HG03521 (cell line): ENCODE measurements at regions not wholly inside any gene's neighbourhood (a gene's known extent, or its start where the extent isn't known, plus 50 kb on each side); places are given as distances from the start of the nearest gene placed in this dataset.

ENCODE experiments used
- ATAC-seq: cut with Tn5 transposase; IDR thresholded peaks from one replicate; pipeline ENCODE4 v1.9.1; 2021; ENCODE audit warnings: mild to moderate bottlenecking, moderate library complexity; ENCODE audit not compliant: unreplicated experiment

DNA sequence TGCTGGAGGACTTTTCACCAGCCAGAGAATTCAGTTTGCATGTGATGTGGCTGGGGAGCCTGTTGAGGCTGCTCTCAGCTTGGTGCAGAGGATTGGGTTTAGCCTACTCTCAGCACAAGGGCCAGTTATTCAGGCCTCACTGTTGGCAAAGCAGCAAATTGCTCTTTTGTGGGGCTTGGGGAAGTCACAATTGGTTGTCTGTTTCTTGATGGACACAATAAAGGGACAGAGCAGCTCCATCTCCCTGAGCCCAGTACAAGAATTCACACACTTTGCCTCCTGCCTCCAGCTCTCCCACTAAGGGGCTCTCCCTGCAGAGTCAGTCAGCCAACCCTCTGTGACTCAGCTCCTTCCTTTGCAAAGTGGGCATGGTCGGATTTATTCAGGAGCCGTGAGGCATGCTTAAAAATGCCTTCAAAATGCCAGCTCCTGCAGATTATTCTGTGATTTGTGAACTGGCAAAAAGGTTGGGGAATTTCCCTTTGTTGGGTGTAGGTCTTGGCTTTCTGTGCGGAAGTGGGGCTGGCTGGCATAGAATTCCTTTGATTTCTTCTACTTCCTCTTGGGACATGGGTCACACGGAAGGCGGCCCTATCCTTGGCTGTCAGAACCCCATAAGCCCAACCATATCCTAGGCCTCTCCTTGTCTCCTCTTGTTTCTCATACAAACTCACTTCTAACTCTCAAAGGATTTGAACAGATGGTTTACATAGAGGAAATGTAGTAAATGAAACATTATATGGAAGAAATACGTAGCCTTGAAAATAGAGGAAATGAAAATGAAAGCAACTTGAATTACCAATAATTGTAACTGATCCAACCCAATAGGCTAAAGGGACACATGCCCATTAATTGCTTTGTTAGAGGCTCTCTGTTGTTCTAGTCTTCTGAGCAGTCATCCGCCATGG, 118.7 kb upstream of the CD180 start:
- no peak for ATAC-seq

DNA sequence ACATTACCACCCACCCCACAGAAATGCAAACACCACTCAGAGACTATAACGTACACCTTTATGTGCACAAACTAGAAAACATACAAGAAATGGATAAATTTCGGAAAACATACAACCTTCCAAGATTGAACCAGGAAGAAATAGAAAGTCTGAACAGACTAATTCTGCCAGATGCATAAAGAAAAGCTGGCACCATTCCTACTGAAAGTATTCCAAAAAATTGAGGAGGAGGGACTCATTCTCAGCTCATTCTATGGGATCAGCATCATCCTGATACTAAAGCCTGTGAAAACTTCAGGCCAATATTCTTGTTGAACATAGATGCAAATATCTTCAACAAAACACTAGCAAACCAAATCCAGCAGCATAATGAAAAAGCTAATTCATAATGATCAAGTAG, 115.1 kb upstream of the CD180 start:
- no peak for ATAC-seq

DNA sequence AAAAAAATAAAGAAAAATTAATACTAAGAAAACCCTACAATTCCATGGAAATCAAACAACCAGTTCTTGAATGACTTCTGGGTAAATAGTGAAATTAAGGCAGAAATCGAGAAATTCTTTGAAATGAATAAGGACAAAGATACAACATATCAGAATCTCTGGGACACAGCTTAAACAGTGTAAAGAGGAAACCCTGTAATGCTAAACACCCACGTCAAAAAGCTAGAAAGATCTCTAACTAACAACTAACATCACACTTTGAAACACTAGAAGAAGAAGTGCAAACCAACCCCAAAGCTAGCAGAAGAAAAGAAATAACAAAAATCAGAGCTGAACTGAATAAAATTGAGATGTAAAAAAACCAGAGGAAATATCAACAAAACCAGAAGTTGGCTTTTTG, 114.6 kb upstream of the CD180 start:
- ATAC-seq = no peak

DNA sequence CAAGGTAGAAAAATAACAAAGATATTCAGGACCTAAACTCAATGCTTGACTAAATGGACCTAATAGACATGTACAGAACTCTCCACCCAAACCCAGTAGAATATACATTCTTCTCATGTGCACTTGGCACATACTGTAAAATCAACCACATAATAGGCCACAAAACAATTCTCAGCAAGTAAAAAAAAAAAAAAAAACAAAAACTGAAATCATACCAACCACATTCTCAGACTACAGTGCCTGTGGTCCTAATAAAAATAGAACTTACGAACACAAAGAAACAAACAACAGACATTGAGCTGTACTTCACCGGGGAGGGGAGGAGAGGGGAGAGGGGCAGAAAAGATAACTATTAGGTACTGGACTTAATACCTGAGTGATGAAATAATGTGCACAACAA, 114.1 kb upstream of the CD180 start:
- no peak for ATAC-seq

DNA sequence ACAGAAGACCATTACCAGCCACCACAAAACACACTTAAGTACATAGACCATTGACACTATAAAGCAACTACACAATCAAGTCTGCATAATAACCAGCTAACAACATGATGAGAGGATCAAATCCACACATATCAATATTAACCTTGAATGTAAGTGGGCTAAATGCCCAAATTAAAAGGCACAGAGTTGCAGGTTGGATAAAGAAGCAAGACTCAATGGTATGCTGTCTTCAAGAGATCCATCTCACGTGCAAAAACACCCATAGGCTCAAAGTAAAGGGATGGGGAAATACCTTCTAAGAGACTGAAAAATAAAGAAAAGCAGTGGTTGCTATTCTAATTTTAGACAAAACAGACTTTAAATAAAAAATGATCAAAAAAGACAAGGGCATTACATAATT, 113.6 kb upstream of the CD180 start:
- no peak for ATAC-seq

DNA sequence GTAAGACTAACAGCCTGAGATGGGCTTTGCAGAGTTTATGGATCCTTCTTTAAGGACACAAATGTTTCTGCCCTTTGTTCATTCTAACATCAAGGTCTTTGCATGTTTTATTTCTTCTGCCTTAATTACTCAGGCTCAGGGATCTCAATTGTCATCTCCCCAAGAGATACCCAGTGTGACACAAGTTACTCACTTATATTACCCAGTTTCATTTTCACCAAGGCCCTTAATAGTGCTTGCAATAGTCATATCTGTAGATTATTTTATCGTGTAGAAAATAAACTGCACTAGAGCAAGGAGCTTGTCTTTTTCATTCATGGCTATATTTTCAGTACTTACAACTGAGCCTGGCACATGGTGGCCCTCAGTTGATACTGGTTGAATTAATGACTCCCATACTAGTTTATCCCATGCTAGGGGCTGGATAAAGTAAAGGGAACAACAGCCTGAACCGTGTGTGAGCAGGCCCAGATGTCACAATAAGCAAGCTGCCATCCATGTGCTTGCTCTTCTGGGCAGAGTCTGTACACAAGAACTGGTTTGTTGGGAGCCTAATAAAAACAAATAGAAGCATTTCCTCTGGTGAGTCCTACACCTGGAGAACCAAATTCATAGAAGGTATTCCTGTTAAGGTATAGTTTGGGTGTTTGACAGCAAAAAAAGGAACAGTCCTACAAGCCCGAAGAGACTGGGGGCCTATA, 112.5 kb upstream of the CD180 start:
- no peak for ATAC-seq

DNA sequence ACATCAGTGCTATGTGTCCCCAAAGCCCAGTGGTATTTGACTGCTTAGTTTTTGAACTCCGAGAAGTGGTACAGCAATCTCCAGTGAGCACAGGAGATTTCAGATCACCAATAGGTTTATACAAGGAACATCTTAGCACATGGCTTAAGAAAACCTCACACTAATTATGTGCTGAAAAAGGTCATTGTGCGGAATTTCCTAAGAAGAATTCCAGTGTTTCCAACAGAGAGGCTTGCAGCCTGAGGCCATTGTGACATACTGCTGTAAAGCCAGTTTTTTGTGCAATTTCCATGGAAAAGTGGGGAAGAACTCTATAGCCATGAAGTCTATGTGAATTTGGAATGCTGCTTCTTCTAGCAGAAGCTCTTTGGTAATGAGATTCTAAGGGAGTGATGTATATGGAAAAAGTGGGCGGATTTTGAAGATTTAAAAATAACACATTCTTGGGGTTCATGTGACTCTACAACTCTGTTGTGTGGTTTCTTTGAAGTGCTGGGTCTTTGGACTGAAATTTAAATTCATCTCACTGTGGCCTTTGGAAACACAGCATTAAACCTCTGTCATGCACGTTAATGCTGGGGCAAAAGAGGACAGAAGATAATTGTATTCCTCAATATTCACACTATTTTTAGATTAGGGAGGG, 110.5 kb upstream of the CD180 start:
- no peak for ATAC-seq

DNA sequence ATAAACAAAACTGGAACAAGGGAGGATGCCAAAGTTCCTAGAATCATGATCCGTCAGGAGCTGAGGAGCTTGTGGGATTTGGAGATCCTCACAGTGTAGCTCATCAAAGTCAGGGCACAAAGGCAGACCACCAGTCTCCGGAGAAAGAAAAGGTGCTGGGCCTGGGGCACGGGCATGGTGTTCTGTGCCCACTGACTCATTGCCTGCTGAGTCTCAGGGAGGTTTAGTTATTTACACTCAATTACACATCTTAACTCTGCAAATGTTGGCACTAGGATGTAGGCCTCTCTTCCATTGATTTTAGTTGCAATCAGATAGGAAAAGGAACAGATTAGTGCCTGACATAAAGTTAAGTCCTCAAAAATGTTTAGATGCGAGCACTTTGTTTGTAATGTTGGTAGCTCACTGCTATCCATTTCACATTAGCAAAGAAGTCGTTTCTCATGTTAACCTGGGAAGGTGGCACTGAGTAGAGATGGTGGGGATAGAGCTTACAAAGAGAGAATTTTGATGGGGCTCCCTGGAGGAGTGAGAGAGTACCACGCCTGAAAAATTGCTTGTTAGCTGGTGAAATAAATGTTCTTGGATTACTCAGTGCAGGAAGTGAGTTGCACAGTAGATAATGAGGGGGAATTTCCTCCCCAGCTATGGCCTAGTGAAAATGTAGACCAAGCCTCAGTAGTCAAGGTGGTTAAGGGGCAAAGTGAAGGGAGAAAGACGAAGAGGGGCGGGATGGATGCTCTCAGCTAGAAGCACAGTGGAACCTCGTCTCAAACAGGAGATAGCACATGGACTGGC, 109.5 kb upstream of the CD180 start:
- no peak for ATAC-seq

DNA sequence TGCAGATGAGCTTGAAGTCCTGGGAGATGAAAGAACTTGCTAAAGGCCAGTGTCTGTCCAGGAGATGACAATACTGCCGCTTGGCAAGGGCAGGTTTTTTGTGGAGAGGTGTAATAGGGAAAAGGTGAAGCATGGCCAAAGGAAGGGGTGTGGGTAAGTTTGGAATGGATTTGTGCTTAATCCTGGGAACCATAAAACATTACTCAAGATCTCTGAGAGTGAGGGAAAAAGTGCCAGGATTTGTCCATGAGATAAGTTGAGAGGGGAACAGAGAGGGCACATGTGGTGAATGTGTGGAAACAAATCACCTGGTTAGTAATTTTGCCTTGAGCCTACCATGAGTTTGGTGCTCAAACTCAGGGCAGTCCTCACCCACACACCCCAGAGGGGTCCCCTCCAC, 108.8 kb upstream of the CD180 start:
- ATAC-seq = no peak

DNA sequence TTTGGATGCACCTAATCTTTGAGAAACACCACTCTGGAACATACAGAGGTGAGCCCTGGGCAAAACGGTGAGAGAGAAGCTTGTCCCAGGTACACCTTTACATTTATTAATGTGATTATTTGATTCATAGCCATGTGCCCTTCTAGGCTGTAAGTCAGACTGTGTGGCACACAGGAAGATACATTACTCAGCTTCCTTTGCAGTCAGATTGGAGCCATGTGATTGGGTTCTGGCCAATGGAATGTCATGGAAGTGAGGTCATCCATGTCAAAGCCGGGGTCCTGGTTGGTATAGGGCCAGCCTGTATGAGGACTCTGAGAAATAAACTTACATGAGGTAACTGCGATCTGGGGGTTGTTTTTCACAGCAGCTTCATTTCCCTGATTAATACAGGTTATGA, 106.8 kb upstream of the CD180 start:
- no peak for ATAC-seq

DNA sequence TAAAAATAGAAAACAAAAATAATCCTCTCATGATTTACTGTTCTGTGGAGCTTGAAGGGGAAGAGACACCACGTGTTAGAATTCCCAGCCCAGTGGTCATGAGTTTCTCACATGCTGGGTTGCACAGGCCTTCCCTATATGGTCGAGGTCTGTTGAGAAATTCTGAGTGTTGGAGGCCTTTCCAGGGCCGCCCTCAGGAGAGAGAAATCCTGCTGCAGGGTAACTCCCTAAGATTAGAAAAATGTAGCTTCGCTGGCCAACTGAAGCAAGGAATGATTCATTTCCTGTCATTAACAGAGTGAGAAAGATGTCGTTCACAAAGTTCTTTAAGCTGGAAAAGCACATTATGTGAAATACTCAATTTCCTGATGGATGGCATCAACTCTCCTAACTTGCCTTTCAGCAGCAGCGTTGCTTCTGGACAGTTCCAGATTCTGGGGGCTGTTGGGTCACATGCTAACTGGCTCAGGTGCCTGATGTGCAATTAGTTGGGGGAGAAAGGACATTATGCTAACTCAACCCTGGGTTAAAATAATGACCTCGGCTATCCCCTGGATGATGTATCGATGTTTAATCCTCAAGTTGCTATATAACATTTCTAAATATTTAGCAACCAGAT, 104.8 kb upstream of the CD180 start:
- no peak for ATAC-seq

DNA sequence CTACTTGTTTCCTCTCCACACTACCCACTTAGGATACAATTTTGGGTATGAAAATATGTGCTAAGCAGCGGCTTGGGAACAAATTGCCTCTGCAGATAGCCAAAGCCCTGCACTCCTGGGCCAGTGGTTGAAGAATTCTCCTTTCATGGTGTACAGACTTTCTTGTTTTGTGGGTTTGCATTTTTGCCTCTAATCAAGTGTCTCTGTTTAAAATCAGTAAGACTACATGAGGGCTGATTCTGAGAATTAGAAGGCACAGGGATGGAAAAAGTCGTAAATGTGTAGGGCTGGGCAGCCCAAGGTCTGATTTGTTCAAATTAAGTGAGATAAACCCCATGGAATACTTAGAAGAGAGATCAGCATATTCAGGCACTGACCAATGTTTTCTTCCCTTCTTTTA, 103.7 kb upstream of the CD180 start:
- ATAC-seq = no peak

DNA sequence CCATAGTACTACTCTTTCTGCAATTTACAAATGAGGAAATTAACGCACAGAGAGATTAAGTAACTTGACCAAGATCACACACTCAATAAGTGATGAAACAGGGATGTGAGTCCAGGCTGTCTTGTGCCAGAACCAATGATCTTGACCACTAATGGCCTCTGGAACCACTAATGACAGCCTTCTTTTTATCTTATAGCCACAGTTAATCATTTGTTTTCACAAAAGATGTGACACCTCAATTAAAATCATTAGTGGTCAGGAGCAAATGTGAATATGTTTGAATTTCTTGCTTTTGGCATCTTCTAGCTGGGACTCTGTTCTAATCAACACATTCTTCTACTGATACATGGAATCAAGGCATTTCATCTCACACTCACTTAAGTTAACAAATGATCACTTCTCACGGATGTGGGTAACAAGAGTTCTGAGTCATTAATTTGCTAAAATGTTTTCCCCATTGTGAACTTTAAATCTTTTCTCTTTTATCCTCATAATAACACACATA, 102.7 kb upstream of the CD180 start:
- no peak for ATAC-seq

DNA sequence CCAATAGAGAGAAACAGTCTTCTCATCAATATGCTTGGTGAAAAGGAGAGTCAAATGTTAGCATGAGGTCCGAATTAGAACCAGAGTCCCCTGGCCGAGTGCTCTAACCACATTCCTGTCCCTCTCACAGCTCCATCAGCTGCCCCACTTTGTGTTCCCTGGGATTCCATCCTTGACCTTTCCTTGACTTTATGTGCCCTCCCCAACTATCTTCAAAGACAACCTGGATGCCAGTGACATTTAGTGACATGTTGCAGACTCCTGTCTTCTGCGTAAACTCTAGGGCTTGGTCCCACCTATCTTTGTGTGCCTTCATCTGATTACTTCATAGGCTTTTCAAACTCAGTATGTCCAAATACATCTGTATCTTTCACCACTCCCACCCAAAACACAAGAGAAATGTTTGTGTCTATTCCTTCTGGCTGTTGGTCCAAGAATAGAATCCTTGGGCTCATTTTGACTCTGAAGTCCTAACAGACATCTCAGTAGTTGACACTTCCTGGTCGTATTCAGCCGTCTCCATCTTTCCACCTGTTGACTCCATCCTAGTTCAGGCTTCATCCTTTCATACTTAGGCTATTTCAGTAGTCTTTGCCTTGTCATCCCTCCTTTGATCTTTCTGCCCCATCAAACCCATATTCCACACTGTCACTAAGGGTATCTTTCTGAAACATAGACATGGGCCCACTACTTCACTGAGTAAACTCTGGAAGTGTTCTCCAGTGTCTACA, 101.4 kb upstream of the CD180 start:
- ATAC-seq = no peak

DNA sequence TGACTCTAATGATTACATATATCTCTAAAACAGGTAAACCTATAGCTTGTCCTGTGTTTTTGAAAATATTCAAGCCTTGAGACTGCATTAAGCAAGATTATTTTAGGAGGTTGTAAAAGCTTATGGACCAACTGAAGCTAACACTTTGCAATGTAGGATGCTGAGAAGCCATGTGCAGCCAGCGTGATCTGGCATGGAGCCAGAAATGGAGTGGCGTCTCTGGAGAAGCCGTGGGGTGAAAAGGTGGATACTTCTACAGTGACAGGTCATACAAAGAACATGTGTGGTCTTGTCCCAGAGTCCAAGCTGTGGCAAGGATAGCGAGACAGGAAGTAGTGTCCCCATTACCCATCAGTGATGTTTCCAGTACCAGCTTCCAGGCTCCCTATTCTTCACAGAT, 100.8 kb upstream of the CD180 start:
- no peak for ATAC-seq

DNA sequence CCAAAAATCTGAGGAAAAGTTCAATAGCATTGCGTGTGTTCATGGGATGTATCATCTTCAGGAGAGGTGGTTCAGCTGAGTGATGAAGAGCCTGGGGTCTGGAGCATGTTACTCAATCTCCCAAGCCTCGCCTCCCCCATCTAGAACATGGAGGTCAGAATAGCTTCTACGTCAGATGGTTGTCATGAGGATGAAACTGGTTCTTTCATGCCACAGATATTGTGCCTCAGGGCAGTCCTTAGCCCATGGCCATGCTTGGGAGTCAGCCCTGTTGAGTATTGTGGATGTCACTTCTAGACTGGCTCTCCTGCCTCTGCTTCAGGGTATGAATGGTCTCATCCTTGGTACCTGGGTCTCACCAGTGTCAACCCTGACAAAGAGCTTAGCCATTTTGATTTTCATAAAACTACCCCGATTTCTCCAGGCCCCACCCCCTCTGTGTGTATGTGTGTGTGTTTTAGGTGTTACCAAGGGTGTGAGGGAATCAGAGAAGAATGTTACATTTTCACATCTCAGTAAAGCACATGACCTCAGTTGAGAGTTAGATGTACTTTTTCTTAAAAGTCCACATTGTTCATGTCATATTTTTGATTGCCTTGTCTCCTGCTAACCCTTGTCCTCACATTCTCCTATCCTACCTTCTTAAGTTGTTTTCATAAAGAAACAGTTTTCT, 97.8 kb upstream of the CD180 start:
- no peak for ATAC-seq

DNA sequence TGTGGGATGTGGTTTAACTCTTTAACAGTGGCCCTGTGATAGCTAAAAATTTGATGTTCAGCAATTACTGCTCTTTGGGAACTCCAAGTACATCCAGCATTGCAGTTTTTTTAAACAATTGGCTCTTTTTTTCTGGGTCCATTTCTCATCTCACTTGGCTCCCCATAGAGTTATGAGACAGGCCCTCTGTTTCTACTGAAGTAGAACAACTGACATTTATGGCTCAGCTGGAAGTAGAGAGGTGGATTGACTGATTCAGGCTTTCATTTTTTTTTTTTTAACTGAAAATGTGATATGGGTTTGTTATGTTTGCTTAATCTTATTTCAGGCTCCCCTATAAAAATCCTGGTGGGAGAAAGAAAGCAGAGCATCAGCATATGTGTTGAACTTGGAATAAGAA, 96.6 kb upstream of the CD180 start:
- no peak for ATAC-seq

DNA sequence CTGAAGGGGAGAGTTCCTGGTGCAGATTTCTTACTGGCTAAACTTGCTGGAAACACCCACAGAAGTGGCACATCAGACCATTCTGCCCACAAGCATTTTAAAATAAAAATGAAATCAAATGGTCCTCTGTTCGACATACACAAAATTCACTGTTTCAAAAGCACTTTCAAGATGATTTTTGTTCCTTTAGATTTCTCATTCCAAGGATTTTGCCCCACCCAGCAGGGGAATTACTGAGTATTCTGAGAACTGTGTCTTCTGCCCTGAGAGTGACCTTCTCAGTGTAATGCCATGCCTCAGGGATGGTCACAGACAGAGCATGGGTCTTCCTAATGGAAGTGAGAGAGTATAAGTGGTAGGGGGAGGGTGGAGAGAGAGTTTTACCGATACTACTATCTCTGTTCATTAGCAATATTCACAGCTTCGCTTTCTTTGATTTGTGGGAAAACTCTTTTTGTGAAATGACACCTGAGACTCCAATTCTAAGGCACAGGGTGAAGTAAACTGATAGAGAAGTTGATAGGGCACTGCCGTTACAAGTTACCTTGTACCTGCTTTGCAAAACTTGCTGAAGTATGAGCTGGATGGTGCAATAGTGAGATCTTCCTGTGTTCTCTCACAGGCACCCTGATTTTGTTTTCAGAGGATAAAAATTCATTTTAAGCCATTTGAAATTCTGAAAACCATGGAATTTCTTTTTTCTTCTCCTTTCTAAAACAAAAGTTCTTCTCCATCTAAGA, 95.8 kb upstream of the CD180 start:
- ATAC-seq = no peak

DNA sequence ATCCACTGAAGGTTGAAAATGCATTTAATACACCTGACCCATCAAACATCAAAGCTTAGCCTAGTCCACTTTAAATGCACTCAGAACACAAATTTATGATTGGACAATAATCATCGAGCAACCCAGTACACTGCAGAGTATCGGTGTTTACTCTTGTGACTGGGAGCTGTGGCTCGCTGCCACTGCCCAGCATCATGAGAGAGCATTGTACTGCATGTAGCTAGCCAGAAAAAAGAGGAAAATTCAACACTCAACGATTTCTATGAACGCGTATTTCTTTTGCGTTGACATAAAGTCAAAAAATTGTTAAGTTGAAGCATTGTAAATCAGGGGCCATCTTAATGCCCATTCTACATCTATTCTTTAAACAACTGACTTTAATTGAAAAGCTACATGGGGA, 95.1 kb upstream of the CD180 start:
- no peak for ATAC-seq
